Testis (tissue), 2 donors: ENCODE measurements at regions not wholly inside any gene's neighbourhood (a gene's known extent, or its start where the extent isn't known, plus 50 kb on each side); places are given as distances from the start of the nearest gene placed in this dataset.

ENCODE experiments used
- CTCF ChIP-seq, 3 experiments: fragments of 450-650 bp in 2 of 3; fragments of 200-600 bp in 1 of 3; sonication (generic) in 1 of 3; IDR thresholded peaks; one replicate each; pipeline ENCODE4 v1.5.1; 2016 to 2019; ENCODE audit warnings: antibody characterized with exemption in 3 of 3, mild to moderate bottlenecking in 2 of 3, moderate library complexity in 1 of 3
- POLR2A ChIP-seq: fragments of 450-650 bp; IDR thresholded peaks from one replicate; pipeline ENCODE4 v1.6.1; 2017; ENCODE audit warnings: antibody characterized with exemption, mild to moderate bottlenecking, moderate library complexity

GRCh38 chr20:56840716-56841261 lies 211.7 kb downstream of the TFAP2C start:
- TF ChIP-seq CTCF (IDR thresholded peaks at IDR 0.05) (no peak), POLR2A (no peak)
